Muscle layer of duodenum (tissue), 2 donors: ENCODE measurements at regions not wholly inside any gene's neighbourhood (a gene's known extent, or its start where the extent isn't known, plus 50 kb on each side); places are given as distances from the start of the nearest gene placed in this dataset.

Experiments used
- H3K27ac ChIP-seq: one replicate; pipeline ENCODE4 v1.7.0; 2013; ENCODE audit warnings: mild to moderate bottlenecking, low read length
- H3K27me3 ChIP-seq: one replicate; pipeline ENCODE4 v1.7.0; 2013; ENCODE audit warnings: low read depth, mild to moderate bottlenecking, control low read depth, low read length
- H3K36me3 ChIP-seq, 2 donors: one replicate each; pipeline ENCODE4 v1.7.0; 2013; ENCODE audit warnings: low read length in 2 of 2, control low read depth in 1 of 2, mild to moderate bottlenecking in 1 of 2; ENCODE audit not compliant: insufficient read depth in 2 of 2, control insufficient read depth in 1 of 2
- H3K4me1 ChIP-seq, 2 donors: one replicate each; pipeline ENCODE4 v1.7.0; 2013; ENCODE audit warnings: low read length in 2 of 2, mild to moderate bottlenecking in 2 of 2, control low read depth in 1 of 2, moderate library complexity in 1 of 2; ENCODE audit not compliant: insufficient read depth in 2 of 2, control insufficient read depth in 1 of 2
- H3K4me3 ChIP-seq, 2 donors: one replicate each; pipeline ENCODE4 v1.7.0; 2013; ENCODE audit warnings: low read length in 2 of 2, low read depth in 1 of 2, mild to moderate bottlenecking in 1 of 2
- H3K9me3 ChIP-seq, 2 donors: one replicate each; pipeline ENCODE4 v1.7.0; 2013; ENCODE audit warnings: low read length in 2 of 2, control low read depth in 1 of 2, mild to moderate bottlenecking in 1 of 2; ENCODE audit not compliant: control insufficient read depth in 1 of 2
- donor health status: healthy.

- Histone ChIP-seq H3K27ac (no peak overlapping the region), H3K4me3 (no peak overlapping the region), H3K27me3 (no peaks in the 10 kb centered on the region), H3K9me3 (no peaks in the 10 kb centered on the region), H3K36me3 (no peaks in the 10 kb centered on the region), H3K4me1 (no peaks in the 10 kb centered on the region)
Observed at GRCh38 chr10:9209105-9209798, 1154.8 kb downstream of the GATA3 start.

- H3K36me3 ChIP-seq: no peaks in the 10 kb centered on the region
- H3K27ac ChIP-seq: no peak overlapping the region
- H3K27me3 ChIP-seq: no peaks in the 10 kb centered on the region
- no peaks in the 10 kb centered on the region for H3K9me3 ChIP-seq
- H3K4me3 ChIP-seq: no peak overlapping the region
- no peaks in the 10 kb centered on the region for H3K4me1 ChIP-seq
Observed at GRCh38 chr10:9211228-9211627, 1156.7 kb downstream of the GATA3 start.

GRCh38 chr10:9214618-9215017, 1160.1 kb downstream of the GATA3 start:
- Histone ChIP-seq H3K9me3 (no peaks in the 10 kb centered on the region), H3K27ac (no peak overlapping the region), H3K27me3 (no peaks in the 10 kb centered on the region), H3K36me3 (no peaks in the 10 kb centered on the region), H3K4me3 (no peak overlapping the region), H3K4me1 (no peaks in the 10 kb centered on the region)

- H3K4me1 ChIP-seq: no peaks in the 10 kb centered on the region
- no peak overlapping the region for H3K4me3 ChIP-seq
- no peak overlapping the region for H3K27ac ChIP-seq
- no peaks in the 10 kb centered on the region for H3K36me3 ChIP-seq
- no peaks in the 10 kb centered on the region for H3K27me3 ChIP-seq
- H3K9me3 ChIP-seq: no peaks in the 10 kb centered on the region
Observed at GRCh38 chr10:9215121-9215520, 1160.6 kb downstream of the GATA3 start.

GRCh38 chr10:9219860-9220259, 1165.4 kb downstream of the GATA3 start:
- H3K9me3 ChIP-seq: no peaks in the 10 kb centered on the region
- no peak overlapping the region for H3K4me3 ChIP-seq
- H3K4me1 ChIP-seq: no peaks in the 10 kb centered on the region
- no peak overlapping the region for H3K27ac ChIP-seq
- H3K27me3 ChIP-seq: no peaks in the 10 kb centered on the region
- H3K36me3 ChIP-seq: no peaks in the 10 kb centered on the region

- Histone ChIP-seq H3K27me3 (no peaks in the 10 kb centered on the region), H3K4me3 (no peak overlapping the region), H3K36me3 (no peaks in the 10 kb centered on the region), H3K9me3 (no peaks in the 10 kb centered on the region), H3K4me1 (no peaks in the 10 kb centered on the region), H3K27ac (no peak overlapping the region)
Observed at GRCh38 chr10:9222917-9223316, 1168.4 kb downstream of the GATA3 start.

GRCh38 chr10:9227679-9228365, 1173.3 kb downstream of the GATA3 start:
- H3K36me3 ChIP-seq: no peaks in the 10 kb centered on the region
- H3K27ac ChIP-seq: no peak overlapping the region
- H3K9me3 ChIP-seq: no peaks in the 10 kb centered on the region
- no peaks in the 10 kb centered on the region for H3K4me1 ChIP-seq
- no peak overlapping the region for H3K4me3 ChIP-seq
- H3K27me3 ChIP-seq: no peaks in the 10 kb centered on the region

GRCh38 chr10:9228771-9229170, 1174.3 kb downstream of the GATA3 start:
- no peaks in the 10 kb centered on the region for H3K27me3 ChIP-seq
- no peak overlapping the region for H3K4me3 ChIP-seq
- no peaks in the 10 kb centered on the region for H3K4me1 ChIP-seq
- H3K27ac ChIP-seq: no peak overlapping the region
- no peaks in the 10 kb centered on the region for H3K9me3 ChIP-seq
- H3K36me3 ChIP-seq: no peaks in the 10 kb centered on the region

GRCh38 chr10:9229702-9230244, 1175.3 kb downstream of the GATA3 start:
- no peak overlapping the region for H3K27ac ChIP-seq
- no peak overlapping the region for H3K4me3 ChIP-seq
- H3K36me3 ChIP-seq: no peaks in the 10 kb centered on the region
- H3K27me3 ChIP-seq: no peaks in the 10 kb centered on the region
- H3K9me3 ChIP-seq: no peaks in the 10 kb centered on the region
- no peaks in the 10 kb centered on the region for H3K4me1 ChIP-seq

- no peaks in the 10 kb centered on the region for H3K36me3 ChIP-seq
- H3K4me3 ChIP-seq: no peak overlapping the region
- H3K27ac ChIP-seq: no peak overlapping the region
- H3K4me1 ChIP-seq: no peaks in the 10 kb centered on the region
- H3K27me3 ChIP-seq: no peaks in the 10 kb centered on the region
- no peaks in the 10 kb centered on the region for H3K9me3 ChIP-seq
Observed at GRCh38 chr10:9230625-9231024, 1176.1 kb downstream of the GATA3 start.

- H3K4me1 ChIP-seq: no peaks in the 10 kb centered on the region
- no peak overlapping the region for H3K27ac ChIP-seq
- no peak overlapping the region for H3K4me3 ChIP-seq
- H3K36me3 ChIP-seq: no peaks in the 10 kb centered on the region
- no peaks in the 10 kb centered on the region for H3K27me3 ChIP-seq
- H3K9me3 ChIP-seq: no peaks in the 10 kb centered on the region
Observed at GRCh38 chr10:9234191-9234590, 1179.7 kb downstream of the GATA3 start.
